Mammary epithelial cell (primary cell): ENCODE measurements at regions not wholly inside any gene's neighbourhood (a gene's known extent, or its start where the extent isn't known, plus 50 kb on each side); places are given as distances from the start of the nearest gene placed in this dataset.

Experiments
- EZH2 ChIP-seq: IDR thresholded peaks from 2 replicates; pipeline ENCODE4 v1.6.1; 2012; ENCODE audit warnings: low read length, inconsistent platforms, borderline replicate concordance
- TF ChIP-seq, protein P1 (sequence below), 2 donors: IDR thresholded peaks in 1 of 2; conservative IDR thresholded peaks in 1 of 2; 2 replicates each; pipeline ENCODE4 v1.5.1; 2011 to 2012; ENCODE audit warnings: inconsistent platforms in 2 of 2, low read length in 2 of 2, mild to moderate bottlenecking in 2 of 2, control low read depth in 1 of 2, low read depth in 1 of 2; ENCODE audit not compliant: insufficient read depth in 1 of 2; ENCODE audit errors: extremely low read depth in 1 of 2

DNA sequence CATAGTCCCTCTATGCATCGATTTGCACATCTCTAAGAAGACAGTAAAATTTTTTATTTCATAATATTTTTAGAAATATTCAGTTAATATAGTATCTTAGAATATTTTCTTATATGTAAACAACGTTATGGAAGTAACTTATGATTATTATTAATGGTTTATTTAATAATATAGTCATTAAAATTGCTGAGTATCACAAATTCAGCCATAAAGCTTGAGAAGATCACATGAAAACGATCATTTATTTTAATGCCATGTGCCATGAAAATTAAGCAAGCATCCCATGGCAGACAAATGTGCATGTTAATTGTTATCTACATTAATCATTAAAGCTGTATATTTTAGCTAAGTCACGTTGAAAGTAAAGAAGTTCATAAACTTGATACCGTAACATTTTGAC is 907.1 kb downstream of the KCNT2 start:
- TF ChIP-seq EZH2, result no peak
- TF ChIP-seq, protein P1, sequence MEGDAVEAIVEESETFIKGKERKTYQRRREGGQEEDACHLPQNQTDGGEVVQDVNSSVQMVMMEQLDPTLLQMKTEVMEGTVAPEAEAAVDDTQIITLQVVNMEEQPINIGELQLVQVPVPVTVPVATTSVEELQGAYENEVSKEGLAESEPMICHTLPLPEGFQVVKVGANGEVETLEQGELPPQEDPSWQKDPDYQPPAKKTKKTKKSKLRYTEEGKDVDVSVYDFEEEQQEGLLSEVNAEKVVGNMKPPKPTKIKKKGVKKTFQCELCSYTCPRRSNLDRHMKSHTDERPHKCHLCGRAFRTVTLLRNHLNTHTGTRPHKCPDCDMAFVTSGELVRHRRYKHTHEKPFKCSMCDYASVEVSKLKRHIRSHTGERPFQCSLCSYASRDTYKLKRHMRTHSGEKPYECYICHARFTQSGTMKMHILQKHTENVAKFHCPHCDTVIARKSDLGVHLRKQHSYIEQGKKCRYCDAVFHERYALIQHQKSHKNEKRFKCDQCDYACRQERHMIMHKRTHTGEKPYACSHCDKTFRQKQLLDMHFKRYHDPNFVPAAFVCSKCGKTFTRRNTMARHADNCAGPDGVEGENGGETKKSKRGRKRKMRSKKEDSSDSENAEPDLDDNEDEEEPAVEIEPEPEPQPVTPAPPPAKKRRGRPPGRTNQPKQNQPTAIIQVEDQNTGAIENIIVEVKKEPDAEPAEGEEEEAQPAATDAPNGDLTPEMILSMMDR (conservative IDR thresholded peaks at IDR 0.05 in 1 of 2, IDR thresholded peaks at IDR 0.05 in 1 of 2; ENCODE audit: extremely low read depth in 1 of 2, insufficient read depth in 1 of 2, low read depth in 1 of 2, low read length in 2 of 2), result no peak
